ENCODE measurements at regions not wholly inside any gene's neighbourhood (a gene's known extent, or its start where the extent isn't known, plus 50 kb on each side); places are given as distances from the start of the nearest gene placed in this dataset.
"Not testable (repeated sequence)": the region's sequence is repeated elsewhere in the genome, so short reads cannot be mapped to it uniquely, and the experiment has no call there.

DNA sequence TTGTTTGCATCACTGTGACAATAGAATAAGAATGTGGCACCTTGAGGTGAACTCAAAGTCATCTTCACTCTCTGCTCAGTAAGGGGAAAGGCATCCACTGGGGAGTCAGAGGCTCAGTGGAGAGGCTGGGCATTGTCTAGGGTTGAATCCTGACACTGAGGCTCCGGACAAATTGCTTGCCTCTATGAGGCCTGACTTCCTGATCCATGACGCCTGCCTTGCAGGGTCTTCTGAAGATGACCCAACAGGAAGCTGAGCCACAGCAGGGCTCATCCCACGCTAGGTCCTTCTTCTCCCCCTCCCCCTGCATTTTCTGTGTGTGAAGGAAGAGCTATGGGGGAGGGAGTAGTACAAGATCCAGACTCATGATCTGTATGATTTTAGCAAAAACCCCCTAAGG is 265.1 kb downstream of the SH3BP4 start:
- intact Hi-C loops (cut with micrococcal nuclease), result no loop called here

- intact Hi-C loops (cut with micrococcal nuclease), result no loop called here
Measured at GRCh38 chr2:235217846-235218245, 266.0 kb downstream of the SH3BP4 start.

DNA sequence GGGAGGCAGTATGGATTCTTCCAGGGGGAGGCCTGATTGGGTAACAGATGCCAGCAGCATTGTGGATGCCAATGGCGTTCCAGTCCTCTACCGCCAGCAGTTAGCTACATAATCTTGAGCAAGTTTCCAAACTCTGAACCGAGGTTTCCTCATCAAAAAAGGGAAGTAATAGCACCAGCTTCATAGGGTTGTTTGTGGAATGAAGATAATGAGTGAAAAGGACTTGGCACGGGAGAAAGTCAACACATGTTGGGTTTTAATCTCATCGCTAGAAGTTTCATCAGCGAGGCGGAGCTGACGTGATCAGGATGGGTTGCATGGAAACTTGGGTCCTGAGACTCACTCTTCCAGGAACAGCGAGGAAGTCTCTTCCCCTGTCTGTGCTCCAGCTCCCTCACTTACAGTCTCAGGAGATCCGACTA is 266.7 kb downstream of the SH3BP4 start:
- intact Hi-C loops (cut with micrococcal nuclease), result no loop called here

DNA sequence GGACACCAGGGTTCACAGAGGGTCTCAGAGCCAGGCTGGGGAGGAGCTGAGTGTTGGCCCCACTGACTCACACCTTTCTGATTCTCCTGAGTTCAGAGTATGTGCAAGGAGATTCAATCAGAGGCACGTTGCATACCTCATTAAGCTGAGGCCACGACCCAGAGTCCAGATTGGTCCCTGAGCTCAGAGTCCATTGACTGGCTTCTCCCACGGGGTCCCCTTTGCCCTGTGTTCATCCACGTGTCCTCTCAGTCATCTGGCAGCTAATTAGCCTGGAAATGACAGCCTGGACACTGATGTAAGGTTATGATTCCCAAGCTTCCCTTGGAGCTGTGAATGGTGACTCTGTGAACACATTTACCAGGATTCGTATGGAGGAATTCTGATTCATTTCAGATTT is 267.2 kb downstream of the SH3BP4 start:
- intact Hi-C loops (cut with micrococcal nuclease), result no loop called here

- intact Hi-C loops (cut with micrococcal nuclease), result no loop called here
Measured at GRCh38 chr2:235220331-235220730, 268.5 kb downstream of the SH3BP4 start.

- intact Hi-C loops (cut with micrococcal nuclease), result no loop called here
Measured at GRCh38 chr2:235223011-235223410, 270.8 kb upstream of the AGAP1 start.

GRCh38 chr2:235224410-235224809 is 269.4 kb upstream of the AGAP1 start:
- intact Hi-C loops (cut with micrococcal nuclease), result no loop called here

DNA sequence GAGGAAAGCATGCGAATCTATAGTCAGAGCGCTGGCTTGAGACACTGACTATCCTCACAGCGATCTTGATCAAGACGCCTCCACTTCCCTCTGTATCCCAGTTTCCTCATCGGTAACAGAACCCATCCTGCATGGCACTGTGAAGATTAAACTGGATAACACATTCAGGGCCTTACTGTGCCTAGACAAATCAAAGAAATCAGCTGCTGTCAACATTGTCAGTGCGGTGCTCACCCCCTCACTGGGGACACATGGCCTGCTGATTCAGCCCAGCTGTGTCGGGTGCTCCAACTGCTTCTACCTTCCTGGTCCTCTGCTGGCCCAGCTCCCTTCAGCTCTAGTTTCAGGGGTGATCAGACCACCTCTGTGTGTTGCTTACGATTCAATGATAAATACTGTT is 268.6 kb upstream of the AGAP1 start:
- intact Hi-C loops (cut with micrococcal nuclease), result no loop called here

GRCh38 chr2:235227590-235227989 is 266.3 kb upstream of the AGAP1 start:
- intact Hi-C loops (cut with micrococcal nuclease), result no loop called here

- intact Hi-C loops (cut with micrococcal nuclease), result not testable (repeated sequence)
Measured at GRCh38 chr2:235228422-235228821, 265.4 kb upstream of the AGAP1 start.

GRCh38 chr2:235229236-235229635 is 264.6 kb upstream of the AGAP1 start:
- intact Hi-C loops (cut with micrococcal nuclease), result no loop called here

DNA sequence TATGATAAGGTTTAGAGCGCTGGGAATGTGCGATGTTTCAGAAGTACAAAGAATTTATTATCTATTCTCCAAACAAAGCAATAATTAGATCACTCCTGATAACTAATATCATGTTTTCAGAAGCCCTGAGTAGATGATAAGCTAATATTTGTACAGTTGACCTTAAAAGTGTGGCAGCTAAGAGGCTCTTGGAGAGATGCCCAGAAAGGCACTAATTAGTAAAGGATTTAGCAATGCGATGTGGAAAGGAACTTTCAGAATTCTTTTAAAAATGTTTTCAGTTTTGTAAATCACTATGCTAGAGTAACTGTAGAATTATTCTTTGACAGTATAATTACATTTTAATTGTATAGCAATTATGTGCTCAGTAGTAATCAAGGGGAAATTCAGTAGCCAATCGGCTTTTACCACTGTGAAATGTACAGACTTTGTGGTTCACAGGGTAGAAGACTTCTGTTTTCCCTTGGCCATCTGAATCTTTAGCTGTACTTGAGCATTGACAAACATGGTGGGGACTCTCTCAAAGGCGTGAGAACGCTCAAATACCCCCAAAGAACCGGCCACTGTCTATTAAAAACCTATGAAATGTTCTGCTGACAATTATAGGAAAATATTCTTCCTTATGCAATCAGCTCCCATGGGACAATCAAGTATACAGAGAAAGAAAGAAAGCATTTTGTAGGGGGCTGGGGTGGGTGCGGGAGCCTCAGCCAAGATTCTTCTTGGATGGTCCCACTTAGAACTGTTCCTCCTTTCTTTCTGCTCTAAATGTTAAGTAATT is 262.8 kb upstream of the AGAP1 start:
- intact Hi-C loops (cut with micrococcal nuclease), result no loop called here

DNA sequence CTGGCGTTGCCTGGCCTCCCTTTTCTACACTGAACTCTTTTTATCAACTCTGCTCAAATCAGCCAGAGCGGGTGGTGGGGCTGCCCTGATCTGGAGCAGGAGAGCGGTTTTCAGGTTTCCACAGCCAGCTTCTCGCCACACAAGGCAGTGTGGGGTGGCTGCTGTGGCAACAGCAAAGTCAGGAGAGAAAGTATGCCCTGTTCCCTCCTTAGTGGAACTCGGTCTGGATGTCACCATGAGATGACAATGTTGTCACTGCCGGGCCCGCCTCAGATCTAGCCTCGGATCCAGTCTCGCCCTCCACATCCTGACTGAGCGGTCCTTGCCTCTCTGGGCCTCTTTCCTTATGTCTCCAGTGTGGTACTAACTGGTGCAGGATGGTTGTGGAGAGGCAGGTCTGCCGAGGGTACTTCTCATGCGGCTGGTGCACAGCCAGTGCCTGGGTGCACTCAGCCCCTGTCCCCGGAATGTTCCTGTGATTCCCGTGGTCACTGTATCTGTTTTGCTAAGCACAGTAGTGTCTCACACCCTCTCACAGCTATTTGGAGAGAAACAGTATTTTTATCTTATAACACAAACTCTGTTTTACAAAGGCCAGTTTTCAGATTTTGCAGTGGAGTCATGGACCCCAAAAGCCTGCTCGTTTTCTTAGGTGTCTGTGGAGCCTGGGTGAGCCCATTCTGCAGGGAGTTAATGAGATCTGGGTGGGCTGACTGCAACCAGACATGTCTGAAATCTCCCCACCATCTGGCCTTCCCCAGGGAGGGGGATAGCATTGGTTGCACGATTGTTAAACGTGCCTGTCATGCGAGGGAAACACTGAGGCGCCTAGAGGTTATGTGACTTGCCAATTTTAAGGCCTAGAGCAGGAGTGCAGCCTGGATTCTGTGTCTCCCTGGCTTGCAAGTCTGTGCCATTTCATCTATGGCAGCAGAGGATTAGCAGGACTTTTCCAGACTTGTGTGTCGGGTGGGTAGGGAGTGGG is 261.1 kb upstream of the AGAP1 start:
- intact Hi-C loops (cut with micrococcal nuclease), result no loop called here

- intact Hi-C loops (cut with micrococcal nuclease), result no loop called here
Measured at GRCh38 chr2:235234736-235235135, 259.1 kb upstream of the AGAP1 start.

GRCh38 chr2:235235977-235236767 is 257.7 kb upstream of the AGAP1 start:
- intact Hi-C loops (cut with micrococcal nuclease), result no loop called here

DNA sequence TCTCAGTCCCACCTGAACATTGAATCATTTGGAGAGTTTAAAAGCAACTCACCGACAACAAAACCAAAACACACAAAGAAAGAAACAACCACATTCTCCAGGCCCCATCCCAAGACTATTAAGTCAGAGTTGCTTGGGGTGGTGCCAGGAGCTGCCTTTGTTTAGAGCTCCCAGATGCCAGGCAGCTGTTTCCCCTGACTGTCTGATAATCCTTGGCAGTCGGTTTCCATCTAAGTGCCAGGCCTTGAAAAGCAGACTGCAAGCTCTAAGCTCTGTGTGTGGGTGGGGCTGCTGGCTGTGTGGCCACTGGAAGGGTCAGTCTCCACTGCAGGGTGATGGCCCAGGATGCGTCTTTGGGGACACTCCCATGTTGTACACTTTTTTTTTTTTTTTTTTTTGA is 255.3 kb upstream of the AGAP1 start:
- intact Hi-C loops (cut with micrococcal nuclease), result no loop called here

GRCh38 chr2:235240574-235240973 is 253.3 kb upstream of the AGAP1 start:
- intact Hi-C loops (cut with micrococcal nuclease), result no loop called here

DNA sequence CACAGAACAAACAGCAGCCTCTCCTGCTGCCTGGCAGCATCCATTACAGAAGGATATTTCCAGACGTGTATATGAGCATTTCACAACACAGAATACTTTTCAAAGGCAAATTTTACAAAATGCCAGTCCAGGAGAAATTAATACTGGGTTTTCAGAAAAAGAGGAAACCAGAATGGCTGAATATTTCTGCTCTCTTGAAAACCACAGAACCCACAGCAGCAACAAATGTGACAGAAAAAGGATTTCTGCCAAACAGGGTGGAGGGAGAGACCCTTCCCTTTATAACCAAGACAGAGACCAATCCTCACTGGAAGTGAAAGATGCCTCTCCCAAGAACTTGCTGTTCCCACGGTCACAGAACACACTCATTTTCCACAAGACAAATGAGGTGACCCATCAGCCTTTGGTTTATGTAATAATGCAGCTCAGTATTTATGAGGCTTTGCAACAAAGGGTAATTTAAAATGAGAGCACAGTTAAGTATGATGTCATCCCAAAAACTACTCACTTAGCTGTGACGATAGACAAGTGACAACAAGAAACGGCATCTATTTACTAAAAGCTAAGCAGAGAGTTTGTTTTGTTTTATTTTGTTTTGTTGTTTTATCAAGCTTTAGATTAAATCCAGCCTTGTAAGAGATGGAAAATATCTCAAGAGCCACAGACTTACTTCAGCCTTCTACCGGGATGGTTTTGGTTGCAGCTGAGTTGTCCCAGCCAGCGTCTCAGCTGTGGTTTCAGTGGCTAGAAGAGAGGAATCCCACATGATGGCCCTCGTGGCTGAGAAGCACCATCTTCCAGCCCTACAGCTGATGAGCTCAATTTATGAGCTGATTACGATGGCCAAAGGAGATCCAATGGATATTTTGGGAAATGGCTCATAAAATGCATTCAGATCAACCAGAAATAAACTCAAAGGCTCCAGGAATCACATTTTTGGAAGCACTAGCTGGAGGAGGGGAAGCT is 249.3 kb upstream of the AGAP1 start:
- intact Hi-C loops (cut with micrococcal nuclease), result no loop called here

DNA sequence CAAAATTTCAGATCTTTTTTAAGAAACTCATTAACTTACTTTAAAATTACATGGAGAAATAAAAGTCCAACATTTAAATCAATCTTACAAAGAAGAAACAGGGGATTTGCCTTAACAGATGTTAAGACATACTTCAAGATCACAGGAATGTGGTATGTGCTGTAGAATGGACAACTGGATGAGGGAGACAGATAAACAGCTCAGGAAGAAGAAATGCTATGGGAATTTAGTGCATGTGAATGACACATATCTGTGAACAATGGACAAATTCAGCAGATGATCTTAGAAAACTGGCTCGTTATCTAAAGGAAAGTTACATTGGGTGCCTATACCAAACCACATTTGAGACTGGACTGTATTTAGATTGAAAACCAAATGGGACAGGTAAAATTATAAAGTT is 246.8 kb upstream of the AGAP1 start:
- intact Hi-C loops (cut with micrococcal nuclease), result no loop called here

DNA sequence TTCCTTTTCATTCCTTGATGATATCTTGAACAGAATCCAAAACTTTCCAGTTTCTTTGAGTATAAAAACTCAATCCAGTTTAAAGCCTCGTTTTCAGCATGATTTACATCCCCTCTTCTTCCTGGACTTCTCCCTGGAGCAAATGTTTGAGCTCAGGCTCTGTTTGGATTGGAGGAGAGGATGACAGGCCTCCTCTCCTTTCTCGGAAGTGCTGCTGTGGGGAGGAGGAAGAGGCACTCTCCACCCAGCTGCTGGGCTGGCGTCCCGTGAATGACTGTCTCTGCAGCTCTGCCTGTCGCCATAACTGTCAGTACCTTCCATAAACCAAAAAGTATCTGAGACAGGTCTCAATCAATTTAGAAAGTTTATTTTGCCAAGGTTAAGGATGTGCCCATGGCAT is 238.2 kb upstream of the AGAP1 start:
- intact Hi-C loops (cut with micrococcal nuclease), result no loop called here
